Left ventricle myocardium superior (tissue), 1 donor: ENCODE measurements at regions not wholly inside any gene's neighbourhood (a gene's known extent, or its start where the extent isn't known, plus 50 kb on each side); places are given as distances from the start of the nearest gene placed in this dataset.

Source experiments
- ATAC-seq: fragments of 200-7000 bp; cut with Tn5 transposase; one replicate; pipeline ENCODE4 v1.9.1; 2020; ENCODE audit warnings: mild to moderate bottlenecking, moderate library complexity
- DNase-seq: peaks from one replicate; pipeline ENCODE4 v3.0.0-alpha.2; 2020
- intact Hi-C: fragments of 100-400 bp; cut with micrococcal nuclease; formaldehyde crosslinking; loops from one replicate; pipeline ENCODE4 v1.11.0; 2022
- donor health status: DM: no; HTN: yes; CAD: no; lungs with severe emphysema.

GRCh38 chr3:135678386-135678785 lies 287.1 kb upstream of the PPP2R3A start:
- no peak for ATAC-seq
- DNase-seq = no peak
- intact Hi-C loops = no loop called here

- intact Hi-C loops = no loop called here
- DNase-seq = no peak
- ATAC-seq = no peak
These were observed 277.5 kb upstream of the PPP2R3A start for GRCh38 chr3:135688003-135688402.

- ATAC-seq = no peak
- no peak for DNase-seq
- intact Hi-C loops = no loop called here
These were observed 274.9 kb upstream of the PPP2R3A start for GRCh38 chr3:135690664-135691063.

- ATAC-seq (no peak), DNase-seq (no peak)
- intact Hi-C loops = no loop called here
These were observed 274.3 kb upstream of the PPP2R3A start for GRCh38 chr3:135691240-135691639.

GRCh38 chr3:135694142-135694541 lies 271.4 kb upstream of the PPP2R3A start:
- ATAC-seq (no peak), DNase-seq (no peak)
- intact Hi-C loops = no loop called here

GRCh38 chr3:135699741-135700140 lies 265.8 kb upstream of the PPP2R3A start:
- ATAC-seq (no peak), DNase-seq (no peak)
- intact Hi-C loops = no loop called here

GRCh38 chr3:135706758-135707375 lies 258.7 kb upstream of the PPP2R3A start:
- ATAC-seq = no peak
- intact Hi-C loops = no loop called here

GRCh38 chr3:135719449-135719848 lies 246.1 kb upstream of the PPP2R3A start:
- intact Hi-C loops = no loop called here
- ATAC-seq (no peak), DNase-seq (no peak)

More at GRCh38 chr3:135706758-135707375, 258.7 kb upstream of the PPP2R3A start:
- no peak for DNase-seq

GRCh38 chr3:135728007-135728721 lies 237.4 kb upstream of the PPP2R3A start:
- DNase-seq = no peak
- ATAC-seq = no peak
- intact Hi-C loops = no loop called here

- no peak for ATAC-seq
- DNase-seq = no peak
- intact Hi-C loops = no loop called here
These were observed 234.0 kb upstream of the PPP2R3A start for GRCh38 chr3:135731546-135731945.

GRCh38 chr3:135736740-135737139 lies 228.8 kb upstream of the PPP2R3A start:
- ATAC-seq (no peak), DNase-seq (no peak)
- intact Hi-C loops = no loop called here

- no peak for ATAC-seq
- intact Hi-C loops = no loop called here
- DNase-seq = no peak
These were observed 225.7 kb upstream of the PPP2R3A start for GRCh38 chr3:135739779-135740178.

GRCh38 chr3:135740211-135740610 lies 225.3 kb upstream of the PPP2R3A start:
- intact Hi-C loops = no loop called here
- no peak for DNase-seq
- ATAC-seq = no peak

GRCh38 chr3:135740751-135741150 lies 224.8 kb upstream of the PPP2R3A start:
- intact Hi-C loops = no loop called here
- ATAC-seq = no peak

GRCh38 chr3:135751991-135752390 lies 213.5 kb upstream of the PPP2R3A start:
- DNase-seq (no peak), ATAC-seq (no peak)
- intact Hi-C loops = no loop called here

More at GRCh38 chr3:135740751-135741150, 224.8 kb upstream of the PPP2R3A start:
- DNase-seq = no peak

- intact Hi-C loops = no loop called here
- DNase-seq = no peak
- ATAC-seq = no peak
These were observed 212.7 kb upstream of the PPP2R3A start for GRCh38 chr3:135752851-135753250.

- intact Hi-C loops = no loop called here
- ATAC-seq (no peak), DNase-seq (no peak)
These were observed 212.0 kb upstream of the PPP2R3A start for GRCh38 chr3:135753506-135753905.

- intact Hi-C loops = no loop called here
- DNase-seq (no peak), ATAC-seq (no peak)
These were observed 210.0 kb upstream of the PPP2R3A start for GRCh38 chr3:135755330-135756105.

GRCh38 chr3:135756106-135756668 lies 209.3 kb upstream of the PPP2R3A start:
- intact Hi-C loops = no loop called here
- ATAC-seq = no peak
- no peak for DNase-seq

GRCh38 chr3:135757421-135757820 lies 208.1 kb upstream of the PPP2R3A start:
- no peak for DNase-seq
- ATAC-seq = no peak
- intact Hi-C loops = no loop called here
